ENCODE measurements at regions not wholly inside any gene's neighbourhood (a gene's known extent, or its start where the extent isn't known, plus 50 kb on each side); places are given as distances from the start of the nearest gene placed in this dataset.
"Not testable (repeated sequence)": the region's sequence is repeated elsewhere in the genome, so short reads cannot be mapped to it uniquely, and the experiment has no call there.

DNA sequence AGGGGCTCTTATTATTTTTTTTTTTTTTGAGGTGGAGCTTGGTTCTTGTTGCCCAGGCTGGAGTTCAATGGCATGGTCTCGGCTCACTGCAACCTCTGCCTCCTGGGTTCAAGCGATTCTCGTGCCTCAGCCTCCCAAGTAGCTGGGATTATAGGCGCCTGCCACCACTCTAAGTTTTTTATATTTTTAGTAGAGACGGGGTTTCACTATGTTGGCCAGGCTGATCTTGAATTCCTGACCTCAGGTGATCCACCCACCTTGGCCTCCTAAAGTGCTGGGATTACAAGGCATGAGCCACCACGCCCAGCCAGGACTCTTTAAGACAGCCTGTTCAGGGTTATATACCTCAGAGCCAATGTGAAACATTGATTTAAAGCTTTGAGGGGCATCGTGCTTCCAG lies 669.7 kb upstream of the TPTE start:
- not testable (repeated sequence) for H3K4me1 ChIP-seq (ENCODE audit: insufficient read depth)
- peaks cover 21% of the 10 kb centered on the region for H3K9me3 Mint-ChIP-seq

GRCh38 chr21:9857563-9857962 lies 663.8 kb upstream of the TPTE start:
- not testable (repeated sequence) for H3K27ac ChIP-seq (ENCODE audit: low read depth); H3K27me3 ChIP-seq (ENCODE audit: insufficient read depth); H2AFZ ChIP-seq; H3K4me1 ChIP-seq (ENCODE audit: insufficient read depth); H3K27me3 Mint-ChIP-seq (ENCODE audit: insufficient read depth, low read depth, poor library complexity); ATAC-seq; H3K79me2 ChIP-seq (replicated peaks; ENCODE audit: insufficient read depth); H3K4me3 ChIP-seq; H3F3A ChIP-seq (replicated peaks; ENCODE audit: low read depth); H4K20me1 ChIP-seq (replicated peaks; ENCODE audit: insufficient read depth); H3K4me2 ChIP-seq; H3K9me2 ChIP-seq (ENCODE audit: insufficient read depth); H3K4me1 Mint-ChIP-seq; H3K4me3 Mint-ChIP-seq; H3K27ac Mint-ChIP-seq; DNase-seq (ENCODE audit: low spot score)
- Mint-ChIP-seq H3K9me3 (peaks cover 74% of the 10 kb centered on the region), H3K36me3 (ENCODE audit: low read depth) (peaks cover 21% of the 10 kb centered on the region)
- peaks cover 14% of the 10 kb centered on the region for H3K36me3 ChIP-seq (ENCODE audit: insufficient read depth)

More for the DNA sequence above, 669.7 kb upstream of the TPTE start:
- H3K4me2 ChIP-seq; H3K4me3 Mint-ChIP-seq; H3F3A ChIP-seq (replicated peaks; ENCODE audit: low read depth); H3K27me3 Mint-ChIP-seq (ENCODE audit: insufficient read depth, low read depth, poor library complexity); H3K27ac Mint-ChIP-seq; H3K27ac ChIP-seq (ENCODE audit: low read depth); H3K9me2 ChIP-seq (ENCODE audit: insufficient read depth); H3K4me3 ChIP-seq; H3K4me1 Mint-ChIP-seq; DNase-seq (ENCODE audit: low spot score); H4K20me1 ChIP-seq (replicated peaks; ENCODE audit: insufficient read depth); H2AFZ ChIP-seq; H3K79me2 ChIP-seq (replicated peaks; ENCODE audit: insufficient read depth); H3K27me3 ChIP-seq (ENCODE audit: insufficient read depth); ATAC-seq: not testable (repeated sequence)
- H3K36me3 Mint-ChIP-seq (ENCODE audit: low read depth): peaks cover 14% of the 10 kb centered on the region
- H3K36me3 ChIP-seq (ENCODE audit: insufficient read depth): peaks cover 21% of the 10 kb centered on the region

DNA sequence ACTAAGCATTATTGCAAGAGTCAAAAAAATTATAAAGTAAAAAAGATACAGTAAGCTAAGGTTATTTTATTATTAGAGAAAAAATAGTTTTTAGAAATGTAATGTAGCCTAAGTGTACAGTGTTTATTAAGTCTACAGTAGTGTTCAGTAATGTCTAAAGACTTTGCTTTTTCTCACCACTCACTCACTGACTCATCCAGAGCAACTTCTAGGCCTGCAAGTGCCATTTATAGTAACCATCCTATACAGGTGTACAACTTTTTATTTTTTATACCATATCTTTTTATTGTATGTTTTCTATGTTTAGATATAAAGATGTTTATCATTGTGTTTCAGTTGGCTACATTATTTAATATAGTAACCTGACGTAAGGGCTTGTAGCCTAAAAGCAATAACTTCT lies 661.5 kb upstream of the TPTE start:
- H2AFZ ChIP-seq; H3K4me1 Mint-ChIP-seq; H3K9me2 ChIP-seq (ENCODE audit: insufficient read depth); ATAC-seq; H3K27me3 ChIP-seq (ENCODE audit: insufficient read depth); H4K20me1 ChIP-seq (replicated peaks; ENCODE audit: insufficient read depth); H3K4me3 Mint-ChIP-seq; H3K4me1 ChIP-seq (ENCODE audit: insufficient read depth); H3K27ac Mint-ChIP-seq; H3K36me3 ChIP-seq (ENCODE audit: insufficient read depth); H3F3A ChIP-seq (replicated peaks; ENCODE audit: low read depth); H3K27me3 Mint-ChIP-seq (ENCODE audit: insufficient read depth, low read depth, poor library complexity); H3K79me2 ChIP-seq (replicated peaks; ENCODE audit: insufficient read depth); DNase-seq (ENCODE audit: low spot score); H3K4me2 ChIP-seq; H3K27ac ChIP-seq (ENCODE audit: low read depth): not testable (repeated sequence)
- Mint-ChIP-seq H3K36me3 (ENCODE audit: low read depth) (peaks cover 29% of the 10 kb centered on the region), H3K9me3 (peaks cover 87% of the 10 kb centered on the region)
- H3K4me3 ChIP-seq: 0 out of 2 replicates have a peak overlapping the region, but pooled peaks have one; percentile 0

GRCh38 chr21:9862456-9862855 lies 658.9 kb upstream of the TPTE start:
- ATAC-seq; H3K4me3 Mint-ChIP-seq; H3K4me1 Mint-ChIP-seq; DNase-seq (ENCODE audit: low spot score); H3K4me2 ChIP-seq; H3F3A ChIP-seq (replicated peaks; ENCODE audit: low read depth); H2AFZ ChIP-seq; H3K27me3 ChIP-seq (ENCODE audit: insufficient read depth); H3K4me1 ChIP-seq (ENCODE audit: insufficient read depth); H4K20me1 ChIP-seq (replicated peaks; ENCODE audit: insufficient read depth); H3K27ac Mint-ChIP-seq; H3K79me2 ChIP-seq (replicated peaks; ENCODE audit: insufficient read depth); H3K27ac ChIP-seq (ENCODE audit: low read depth); H3K27me3 Mint-ChIP-seq (ENCODE audit: insufficient read depth, low read depth, poor library complexity); H3K9me2 ChIP-seq (ENCODE audit: insufficient read depth); H3K4me3 ChIP-seq: not testable (repeated sequence)
- Mint-ChIP-seq H3K36me3 (ENCODE audit: low read depth) (peaks cover 25% of the 10 kb centered on the region), H3K9me3 (peaks cover 89% of the 10 kb centered on the region)
- H3K36me3 ChIP-seq (ENCODE audit: insufficient read depth): peaks cover 12% of the 10 kb centered on the region

GRCh38 chr21:9867815-9868214 lies 653.6 kb upstream of the TPTE start:
- H3K27me3 ChIP-seq (ENCODE audit: insufficient read depth); H3K9me2 ChIP-seq (ENCODE audit: insufficient read depth); H3K4me3 ChIP-seq; H3K27ac Mint-ChIP-seq; H4K20me1 ChIP-seq (replicated peaks; ENCODE audit: insufficient read depth); ATAC-seq; H3K4me2 ChIP-seq; H3K4me1 Mint-ChIP-seq; H3K4me1 ChIP-seq (ENCODE audit: insufficient read depth); H3K79me2 ChIP-seq (replicated peaks; ENCODE audit: insufficient read depth); H2AFZ ChIP-seq; H3F3A ChIP-seq (replicated peaks; ENCODE audit: low read depth); H3K27ac ChIP-seq (ENCODE audit: low read depth); H3K27me3 Mint-ChIP-seq (ENCODE audit: insufficient read depth, low read depth, poor library complexity); H3K4me3 Mint-ChIP-seq; DNase-seq (ENCODE audit: low spot score): not testable (repeated sequence)
- Mint-ChIP-seq H3K36me3 (ENCODE audit: low read depth) (peaks cover 11% of the 10 kb centered on the region), H3K9me3 (peaks cover 63% of the 10 kb centered on the region)
- peaks cover 16% of the 10 kb centered on the region; the same call in 1 of the 2 replicates for H3K36me3 ChIP-seq (ENCODE audit: insufficient read depth)

- not testable (repeated sequence) for H3K27ac ChIP-seq (ENCODE audit: low read depth); H3K4me3 ChIP-seq; DNase-seq (ENCODE audit: low spot score); H2AFZ ChIP-seq; H3K27me3 Mint-ChIP-seq (ENCODE audit: insufficient read depth, low read depth, poor library complexity); H3F3A ChIP-seq (replicated peaks; ENCODE audit: low read depth); H3K4me3 Mint-ChIP-seq; H3K4me2 ChIP-seq; H3K27ac Mint-ChIP-seq; H3K27me3 ChIP-seq (ENCODE audit: insufficient read depth); H3K4me1 ChIP-seq (ENCODE audit: insufficient read depth); H4K20me1 ChIP-seq (replicated peaks; ENCODE audit: insufficient read depth); H3K9me2 ChIP-seq (ENCODE audit: insufficient read depth); H3K4me1 Mint-ChIP-seq; ATAC-seq; H3K36me3 Mint-ChIP-seq (ENCODE audit: low read depth); H3K79me2 ChIP-seq (replicated peaks; ENCODE audit: insufficient read depth)
- H3K9me3 Mint-ChIP-seq: peaks cover 18% of the 10 kb centered on the region
- H3K36me3 ChIP-seq (ENCODE audit: insufficient read depth): peaks cover 11% of the 10 kb centered on the region; the same call in 1 of the 2 replicates
Observed at GRCh38 chr21:9873096-9873495, 648.3 kb upstream of the TPTE start.

- ATAC-seq; H3K27me3 ChIP-seq (ENCODE audit: insufficient read depth); H3K4me1 Mint-ChIP-seq; DNase-seq (ENCODE audit: low spot score); H3K27me3 Mint-ChIP-seq (ENCODE audit: insufficient read depth, low read depth, poor library complexity); H3K27ac Mint-ChIP-seq; H3K4me2 ChIP-seq; H3K4me1 ChIP-seq (ENCODE audit: insufficient read depth); H3K4me3 ChIP-seq; H3K4me3 Mint-ChIP-seq; H2AFZ ChIP-seq; H3K9me2 ChIP-seq (ENCODE audit: insufficient read depth); H3K27ac ChIP-seq (ENCODE audit: low read depth); H3K9me3 Mint-ChIP-seq; H3K36me3 ChIP-seq (ENCODE audit: insufficient read depth); H4K20me1 ChIP-seq (replicated peaks; ENCODE audit: insufficient read depth); H3K79me2 ChIP-seq (replicated peaks; ENCODE audit: insufficient read depth); H3F3A ChIP-seq (replicated peaks; ENCODE audit: low read depth): not testable (repeated sequence)
- H3K36me3 Mint-ChIP-seq (ENCODE audit: low read depth): peaks cover 10% of the 10 kb centered on the region
Observed at GRCh38 chr21:9874136-9874535, 647.2 kb upstream of the TPTE start.
